HG02981 (cell line): ENCODE measurements at regions not wholly inside any gene's neighbourhood (a gene's known extent, or its start where the extent isn't known, plus 50 kb on each side); places are given as distances from the start of the nearest gene placed in this dataset.

ENCODE experiments used
- ATAC-seq: cut with Tn5 transposase; IDR thresholded peaks from one replicate; pipeline ENCODE4 v1.9.1; 2021; ENCODE audit warnings: mild to moderate bottlenecking, moderate library complexity; ENCODE audit not compliant: unreplicated experiment

DNA sequence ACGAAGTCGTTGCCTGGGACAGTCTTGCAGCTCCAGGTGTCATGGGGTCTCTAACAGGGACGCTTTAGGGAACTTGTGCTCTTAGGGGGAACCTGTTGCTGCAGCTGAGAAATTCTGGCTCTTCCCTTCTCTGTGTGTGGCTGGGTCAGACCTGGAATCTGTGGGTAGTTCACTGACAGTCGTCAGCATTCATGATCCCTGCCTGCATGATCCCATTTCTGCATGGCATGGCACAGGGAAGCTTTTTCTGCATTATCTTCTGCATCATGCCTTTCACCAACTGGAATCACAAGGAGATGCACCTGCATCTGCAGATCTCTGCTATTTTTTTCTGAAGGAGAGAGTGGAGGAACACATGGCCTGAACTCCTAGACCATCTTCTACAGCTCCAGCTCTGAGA, 85.6 kb downstream of the SOX9 start:
- no peak for ATAC-seq

DNA sequence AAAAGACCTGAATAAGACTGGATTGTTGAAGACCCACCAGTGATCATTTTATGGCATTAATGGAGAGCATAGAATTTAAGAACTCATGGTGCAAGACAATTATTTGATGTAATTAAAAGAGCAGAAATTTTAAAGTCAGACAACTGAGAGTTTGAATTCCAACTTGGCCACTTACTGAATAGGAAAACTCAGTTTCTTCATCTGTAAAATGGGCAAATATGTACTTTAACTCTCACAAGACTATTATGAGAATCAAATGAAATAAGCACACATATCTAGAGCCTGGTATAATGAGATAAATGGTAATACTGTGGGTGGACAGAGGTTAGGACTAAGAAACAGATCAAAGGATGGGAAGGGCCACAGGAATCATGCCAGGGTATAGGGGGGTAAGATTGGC, 88.0 kb downstream of the SOX9 start:
- ATAC-seq = no peak

DNA sequence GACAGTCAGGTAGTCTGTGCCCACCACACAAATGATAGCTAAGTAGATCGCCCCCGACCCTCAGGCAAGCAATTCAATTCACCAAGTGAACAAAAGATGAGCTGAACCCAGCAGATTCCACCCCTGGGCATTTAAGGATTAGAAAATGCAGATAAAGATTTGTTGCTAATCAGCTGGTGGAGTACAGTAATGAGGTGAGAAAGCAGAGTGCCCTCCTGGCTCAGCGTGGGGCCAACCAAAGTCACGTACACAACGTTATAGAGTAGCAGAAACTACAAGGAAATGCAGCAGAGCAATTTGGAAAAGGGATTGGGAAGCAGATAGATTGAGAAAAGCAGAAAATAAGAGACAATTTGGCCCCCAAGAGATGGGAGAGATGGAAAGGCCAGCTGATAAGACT, 91.2 kb downstream of the SOX9 start:
- no peak for ATAC-seq

DNA sequence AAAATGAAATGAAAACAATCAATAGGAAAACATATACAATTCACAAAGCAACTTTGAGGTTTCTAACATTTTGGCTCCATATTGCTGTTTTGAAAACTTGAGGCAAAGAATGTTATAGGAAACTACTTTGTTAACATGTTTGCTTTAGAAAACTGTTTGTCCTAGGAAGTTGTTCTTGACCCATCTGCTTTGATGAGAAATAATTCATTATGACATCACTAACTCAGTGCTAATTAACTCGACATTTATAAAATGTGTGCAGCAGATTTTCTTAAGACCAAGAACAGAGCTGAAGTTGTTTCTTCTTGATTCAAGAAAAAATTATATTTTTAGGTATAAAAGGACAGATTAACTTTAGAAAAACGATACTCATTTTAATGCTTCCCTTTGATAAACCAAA, 94.7 kb downstream of the SOX9 start:
- ATAC-seq = no peak

DNA sequence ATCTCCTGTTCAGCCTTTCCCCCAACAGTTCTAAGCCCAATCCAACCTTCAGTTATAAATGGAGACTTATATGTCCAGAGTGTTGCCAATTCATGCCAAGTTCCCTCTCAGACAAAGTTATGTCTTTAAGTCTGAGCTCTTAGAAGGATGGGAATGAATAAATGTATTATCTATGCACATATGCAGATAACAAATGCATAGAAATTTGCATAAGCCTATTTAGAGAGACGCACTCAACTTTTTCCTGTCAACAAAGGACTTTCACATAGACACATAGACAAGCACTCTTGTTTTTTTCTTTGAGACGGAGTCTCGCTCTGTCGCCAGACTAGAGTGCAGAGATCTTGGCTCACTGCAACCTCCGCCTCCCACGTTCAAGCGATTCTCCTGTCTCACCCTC, 95.1 kb downstream of the SOX9 start:
- ATAC-seq = no peak

DNA sequence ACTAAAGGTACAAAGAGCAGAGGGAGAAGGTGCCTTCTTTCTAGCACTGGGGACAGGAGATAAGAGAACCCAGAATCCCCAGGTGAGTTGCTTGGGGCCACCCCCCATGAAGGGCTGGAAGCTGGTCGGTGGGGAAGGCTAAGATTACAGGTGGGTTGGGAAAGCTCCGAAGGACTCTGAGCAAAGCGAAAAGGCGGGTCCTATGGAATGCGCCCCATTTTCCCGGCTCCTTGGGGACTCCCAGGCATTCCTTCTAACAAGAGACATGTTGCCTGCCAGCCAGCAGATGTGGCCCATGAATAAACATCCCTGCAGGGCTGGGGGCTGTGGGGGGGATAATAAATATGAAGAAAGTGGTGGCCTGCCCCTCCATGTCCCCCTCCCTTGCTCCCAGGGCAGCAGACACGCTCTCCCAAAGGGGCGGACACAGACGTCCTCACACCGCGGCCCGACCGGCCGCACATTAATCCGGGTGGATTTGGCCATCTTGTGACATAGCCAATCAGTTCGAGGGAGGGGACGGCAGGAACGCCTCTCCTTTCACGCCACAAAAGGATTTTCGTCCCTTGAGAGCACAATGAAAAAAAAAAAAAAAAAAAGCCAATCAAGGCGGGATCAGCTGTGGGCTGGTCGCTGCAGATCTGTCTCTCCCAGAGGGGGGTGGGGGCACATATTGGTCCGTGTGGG, 98.5 kb downstream of the SOX9 start:
- no peak for ATAC-seq

DNA sequence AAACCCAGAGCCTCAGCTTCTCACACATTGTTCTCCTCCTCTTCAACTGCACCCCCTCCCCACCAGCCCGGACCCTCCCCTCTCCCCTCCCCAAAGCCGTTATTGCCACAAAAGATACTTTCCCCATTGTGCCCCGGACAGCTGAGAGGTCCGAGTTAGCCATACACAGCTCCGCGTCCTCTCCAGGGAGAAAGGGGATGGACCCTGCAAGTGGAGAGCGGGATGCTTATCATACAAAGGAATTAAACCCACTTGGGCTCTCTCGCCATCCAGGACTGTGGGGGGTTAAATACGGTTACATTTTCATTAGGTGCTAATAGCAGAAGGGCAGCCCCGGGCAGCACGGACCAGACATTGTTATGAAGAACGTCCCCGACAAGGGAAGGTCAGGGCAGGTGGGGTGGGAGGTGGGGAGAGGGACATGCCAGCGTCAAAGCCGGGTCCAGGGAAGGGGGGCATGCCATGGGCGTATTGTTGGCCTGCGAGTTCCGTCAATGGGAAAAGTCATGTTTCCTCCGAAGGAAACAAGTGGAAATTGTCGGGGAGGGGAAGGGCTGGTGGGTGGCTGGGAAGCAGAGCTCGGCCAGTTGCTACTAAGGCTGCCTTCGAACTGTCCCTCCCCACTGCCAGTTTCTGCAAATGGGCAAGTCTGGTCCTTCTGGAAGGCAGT, 99.1 kb downstream of the SOX9 start:
- ATAC-seq = no peak

DNA sequence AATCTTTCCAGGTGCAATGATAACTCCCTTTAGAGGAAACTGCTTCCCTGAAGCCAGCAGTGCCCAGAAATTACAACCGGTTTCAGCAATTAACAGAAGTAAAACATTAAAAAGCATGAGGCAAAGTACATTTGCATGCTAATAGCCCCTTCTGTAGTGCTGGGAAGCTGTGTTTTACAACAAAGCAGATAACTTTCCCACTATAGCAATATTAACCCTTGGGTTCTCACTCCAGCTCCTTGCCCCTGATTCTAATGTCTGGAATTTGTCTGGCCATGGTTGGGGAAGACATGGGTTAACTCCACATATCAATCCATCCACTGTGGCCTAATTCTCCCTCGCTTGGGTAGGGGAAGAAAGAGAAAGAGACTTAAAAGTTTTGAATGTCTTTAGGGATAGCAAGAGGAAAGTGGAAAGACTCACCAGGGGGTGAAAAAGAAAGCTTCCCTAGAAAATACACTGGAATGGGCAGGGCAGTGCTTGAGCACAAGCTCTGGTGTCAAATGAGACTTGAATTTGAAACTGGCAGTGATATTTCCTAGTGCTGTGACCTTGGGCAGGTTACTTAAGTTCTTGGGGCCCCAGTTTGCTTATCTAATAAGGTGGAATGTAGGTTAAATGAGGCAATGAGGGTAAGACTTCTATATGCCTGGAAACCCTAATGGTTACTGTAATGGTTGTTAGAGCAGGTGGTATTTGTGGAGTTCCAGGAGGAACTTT, 102.0 kb downstream of the SOX9 start:
- no peak for ATAC-seq

DNA sequence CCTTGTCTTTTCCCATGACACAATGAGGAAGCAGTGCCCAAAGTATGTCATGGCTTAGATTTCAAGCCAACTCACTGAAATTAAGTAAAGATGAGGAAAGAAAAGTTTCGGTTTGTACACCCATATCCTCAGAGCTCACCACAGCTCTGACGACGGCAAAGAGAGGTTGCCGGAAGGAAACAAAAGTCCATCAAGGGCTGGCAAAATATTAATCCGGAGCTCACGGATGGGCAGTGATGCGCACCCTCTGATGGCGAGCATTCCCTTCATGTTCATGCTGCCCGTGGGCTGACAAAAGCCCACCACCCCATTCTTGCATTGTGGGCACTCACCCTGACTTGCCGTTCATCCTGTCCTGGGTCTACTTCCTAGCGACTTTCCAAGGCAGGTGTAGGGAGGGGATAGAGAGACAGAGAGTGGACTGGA, 103.1 kb downstream of the SOX9 start:
- ATAC-seq = no peak

DNA sequence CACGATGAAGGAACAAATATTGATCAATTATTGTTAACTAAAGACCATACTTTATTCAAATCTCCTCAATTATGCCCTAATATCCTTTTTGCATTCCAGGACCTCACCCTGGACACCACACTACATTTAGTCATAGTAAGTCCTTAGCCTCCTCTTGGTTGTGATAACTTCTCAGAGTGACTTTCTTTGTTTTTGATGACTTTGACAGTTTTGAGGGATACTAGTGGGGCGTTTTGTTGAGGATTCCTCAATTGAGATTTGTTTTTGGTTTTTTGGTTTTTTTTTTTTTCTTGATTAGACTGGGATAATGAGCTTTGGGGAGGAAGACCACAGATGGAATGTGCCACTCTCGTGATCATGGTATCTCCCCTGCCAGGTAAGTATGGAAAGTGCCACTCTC, 105.5 kb downstream of the SOX9 start:
- no peak for ATAC-seq

DNA sequence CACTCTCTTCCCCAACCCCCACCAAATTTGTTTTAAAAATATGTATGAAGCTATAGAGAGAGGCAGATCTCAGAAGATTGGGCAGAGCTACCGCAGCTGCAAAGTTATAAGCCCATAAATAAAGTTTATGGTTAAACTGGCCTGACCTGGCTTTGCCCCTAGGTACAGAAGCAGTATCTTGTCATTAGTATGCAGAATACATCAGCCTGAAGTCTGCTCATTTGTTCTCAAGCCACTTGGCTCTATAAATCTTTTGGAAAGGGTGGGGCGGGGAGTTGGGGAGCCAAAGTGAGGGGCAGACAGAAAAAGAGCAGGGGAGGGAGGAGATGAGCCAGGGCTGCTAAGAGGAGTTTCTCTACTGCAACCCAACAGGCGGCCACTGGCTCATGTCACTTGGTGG, 113.2 kb downstream of the SOX9 start:
- no peak for ATAC-seq

DNA sequence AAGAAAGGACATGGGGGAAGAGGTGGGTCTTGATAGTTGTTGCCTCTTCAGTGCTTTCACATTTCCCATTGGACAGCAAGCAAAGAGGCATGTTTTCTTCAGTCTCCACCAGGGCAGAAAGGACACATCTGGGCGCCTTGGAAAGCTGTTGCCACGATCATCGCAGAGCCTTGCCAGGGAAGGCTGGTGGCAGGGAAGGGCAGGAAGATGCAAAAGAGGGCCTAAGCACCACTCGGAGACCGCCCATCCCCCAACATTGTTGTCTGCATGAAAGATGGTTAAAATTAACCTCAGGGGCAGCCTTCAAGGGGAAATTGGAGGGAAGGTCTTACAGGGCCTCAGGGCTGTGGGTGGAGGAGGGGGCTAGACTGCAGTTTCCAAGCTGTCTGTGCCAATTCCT, 114.2 kb downstream of the SOX9 start:
- no peak for ATAC-seq

DNA sequence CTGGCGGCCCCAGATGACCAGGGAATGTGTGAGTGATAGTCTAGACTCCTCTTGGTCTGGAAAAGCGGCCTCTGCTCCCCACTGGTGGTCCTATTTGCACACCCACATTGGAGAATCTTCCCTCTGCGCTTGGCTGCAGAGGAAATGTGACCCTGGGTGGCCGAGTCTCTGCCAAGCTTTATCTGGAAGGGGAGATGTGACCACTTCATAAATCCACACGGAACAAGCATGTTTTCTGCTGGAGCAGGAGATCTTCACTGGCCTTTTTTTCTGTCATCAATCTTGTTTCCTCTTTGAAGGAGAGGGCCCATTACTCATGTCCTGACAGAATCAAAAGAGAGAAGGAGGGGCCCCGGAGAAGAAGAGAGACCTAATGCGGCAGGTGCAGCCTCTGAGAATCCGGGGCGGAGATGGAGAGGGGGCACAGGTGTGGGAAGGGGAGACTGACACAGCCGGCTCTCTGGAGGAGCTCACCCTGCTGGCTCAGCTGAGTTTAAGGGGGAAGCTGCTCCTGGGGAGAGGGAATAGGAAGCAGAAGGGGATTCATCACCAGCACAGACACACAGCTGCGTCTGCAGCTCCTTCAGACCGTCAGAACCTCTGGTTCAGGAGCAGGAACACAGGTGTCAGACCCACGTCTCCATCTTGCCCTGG, 116.3 kb downstream of the SOX9 start:
- ATAC-seq = no peak

DNA sequence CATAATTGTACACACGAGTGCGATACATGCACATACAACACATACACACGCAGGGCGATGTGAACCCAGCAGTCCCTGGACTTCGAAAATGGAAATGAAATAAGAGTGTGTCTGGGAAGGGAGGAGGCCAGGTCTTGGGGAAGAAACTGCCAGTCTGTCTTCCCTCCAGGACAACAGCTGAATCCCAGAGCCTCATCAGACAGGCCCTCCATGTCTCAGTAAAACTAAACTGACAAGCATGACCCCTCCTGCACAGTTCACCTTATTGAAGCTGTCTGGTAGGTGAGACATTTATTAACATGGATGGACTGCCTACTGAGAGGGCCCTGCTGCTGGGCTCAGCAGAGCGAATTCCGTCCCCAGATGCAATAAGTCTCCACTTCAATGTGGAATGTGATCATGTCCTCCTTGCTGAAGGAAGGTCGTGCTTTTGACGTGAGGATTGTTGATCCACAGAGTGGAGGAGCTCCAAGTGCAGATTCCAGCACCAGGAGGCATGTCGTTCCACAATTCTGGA, 117.4 kb downstream of the SOX9 start:
- no peak for ATAC-seq

DNA sequence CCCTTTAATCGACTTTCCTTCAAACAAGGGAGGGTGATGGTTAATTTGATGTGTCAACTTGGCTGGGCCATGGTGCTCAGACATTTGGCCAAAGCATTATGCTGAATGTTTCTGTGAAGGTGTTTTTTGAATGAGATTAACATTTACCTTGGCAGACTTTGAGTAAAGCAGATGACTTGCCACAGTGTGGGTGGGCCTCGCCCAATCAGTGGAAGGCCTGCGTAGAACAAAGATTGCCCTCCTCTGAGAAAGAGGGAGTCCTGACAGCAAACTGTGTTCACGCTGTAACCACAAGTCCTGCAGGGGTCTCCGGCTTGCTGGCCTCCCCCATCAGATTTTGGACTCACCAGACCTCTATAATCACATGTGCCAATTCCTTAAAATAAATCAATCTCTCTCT, 118.7 kb downstream of the SOX9 start:
- ATAC-seq = no peak

DNA sequence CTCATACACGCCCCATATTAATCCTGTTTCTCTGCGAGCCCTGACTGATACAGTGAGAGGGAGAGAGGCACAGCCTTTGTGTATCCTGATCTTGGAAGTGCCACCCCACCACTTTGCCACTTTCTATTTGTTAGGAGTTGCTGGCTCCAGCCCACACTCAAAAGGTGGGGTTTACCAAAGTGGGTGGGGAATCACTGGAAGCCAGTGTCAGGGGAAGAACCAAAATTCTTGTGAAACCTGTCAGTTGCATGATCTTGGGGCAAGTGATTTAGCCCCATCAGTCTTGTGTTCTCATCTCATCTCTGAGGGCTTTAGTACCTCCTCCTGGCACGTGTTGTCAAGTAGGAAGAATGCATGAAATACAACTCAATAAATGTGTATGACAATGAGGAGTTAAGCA, 119.5 kb downstream of the SOX9 start:
- no peak for ATAC-seq

DNA sequence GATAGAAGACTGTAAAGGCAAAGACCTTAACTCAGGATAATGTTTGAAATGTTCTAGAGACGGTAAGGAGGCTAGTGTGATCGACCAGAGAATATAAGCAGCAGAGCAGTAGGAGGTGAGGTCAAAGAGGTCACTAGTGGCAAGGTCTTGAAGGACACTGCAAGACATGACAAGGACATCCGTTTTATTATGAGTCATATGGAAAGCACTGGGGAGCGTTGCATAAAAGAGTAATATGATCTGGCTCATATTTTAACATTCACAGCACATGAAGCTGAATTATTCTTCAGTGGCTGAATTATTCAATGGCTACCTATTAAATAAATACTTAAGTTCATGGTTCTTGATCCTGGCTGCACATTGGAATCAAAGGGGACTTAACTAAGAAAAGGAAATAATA, 123.7 kb downstream of the SOX9 start:
- ATAC-seq = no peak

DNA sequence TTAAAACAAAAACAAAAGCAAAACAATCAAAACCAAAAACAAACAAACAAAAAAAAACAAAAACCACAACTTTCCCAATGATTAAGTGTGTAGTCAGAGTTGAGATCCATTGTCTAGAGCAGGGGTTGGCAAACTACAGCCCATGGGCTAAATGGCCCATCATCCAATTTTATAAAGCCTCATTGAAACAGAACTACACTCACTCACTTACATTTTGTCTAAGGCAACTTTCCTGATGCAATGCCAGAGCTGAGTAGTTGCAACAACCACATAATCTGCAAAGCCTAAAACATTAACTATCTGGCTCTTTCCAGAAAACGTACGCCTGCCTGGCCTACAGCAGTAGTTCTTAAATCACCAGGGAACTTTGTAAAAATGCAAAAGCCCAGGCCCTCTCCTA, 124.1 kb downstream of the SOX9 start:
- no peak for ATAC-seq

DNA sequence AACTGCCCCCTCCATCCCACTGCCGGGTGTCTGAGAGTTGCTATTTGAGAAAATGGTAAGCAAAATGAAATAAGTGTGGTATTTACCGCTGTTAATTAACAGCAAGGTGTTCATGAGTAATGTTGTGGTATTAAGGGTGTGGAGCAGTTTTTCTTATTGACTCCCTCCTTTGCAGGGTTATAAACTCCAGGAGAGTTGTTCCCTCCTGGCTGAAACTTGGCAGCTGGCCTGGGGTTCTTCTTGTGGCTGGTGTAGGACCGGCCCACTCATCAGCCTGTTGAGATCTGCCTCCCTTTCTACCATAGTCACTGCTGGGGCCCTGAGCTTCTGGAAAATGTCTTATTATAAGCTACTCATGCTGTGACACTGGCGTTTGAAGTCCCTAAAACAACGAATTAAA, 128.6 kb downstream of the SOX9 start:
- ATAC-seq = no peak

DNA sequence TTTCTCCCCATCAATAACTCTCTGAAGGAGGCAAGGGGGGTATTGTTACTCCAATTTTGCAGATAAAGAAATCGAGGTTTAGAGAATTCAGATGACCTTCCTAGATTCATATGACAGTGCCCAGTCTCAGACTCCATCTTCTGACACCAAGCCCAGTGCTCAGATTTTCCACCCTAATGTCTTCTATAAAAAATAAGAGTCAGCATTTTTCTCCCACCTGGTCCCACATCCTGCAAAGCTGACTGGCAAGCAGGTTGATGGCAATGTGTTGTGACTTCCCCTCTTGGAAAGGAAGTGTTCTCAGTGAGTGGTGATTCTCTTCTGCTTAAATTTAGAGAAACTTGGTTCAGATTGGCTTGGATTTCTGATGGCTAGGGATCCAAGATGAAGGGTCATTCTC, 129.4 kb downstream of the SOX9 start:
- no peak for ATAC-seq

DNA sequence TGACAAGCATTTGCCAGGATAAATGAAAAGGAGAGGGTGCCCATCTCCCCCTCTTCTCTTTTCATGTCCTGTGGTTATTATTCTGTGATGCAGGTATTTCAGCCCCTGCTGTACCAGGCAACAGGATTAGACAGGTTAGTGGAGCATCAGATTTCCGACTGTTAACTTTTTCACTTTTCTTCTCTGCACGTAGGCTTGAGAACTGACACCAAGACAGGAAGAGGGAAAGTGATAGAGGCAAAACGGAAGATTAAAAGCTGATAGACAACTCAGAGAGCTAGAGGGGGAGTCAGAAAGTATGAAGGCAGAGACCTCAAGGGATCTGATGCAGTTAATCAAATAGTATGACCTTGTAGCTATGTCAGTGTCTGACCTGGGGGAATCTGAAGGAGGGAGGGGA, 132.8 kb downstream of the SOX9 start:
- ATAC-seq = no peak
